RPMI8226 (cell line): ENCODE measurements at regions not wholly inside any gene's neighbourhood (a gene's known extent, or its start where the extent isn't known, plus 50 kb on each side); places are given as distances from the start of the nearest gene placed in this dataset.
"Not testable (repeated sequence)": the region's sequence is repeated elsewhere in the genome, so short reads cannot be mapped to it uniquely, and the experiment has no call there.

Source experiments
- DNase-seq: peaks from one replicate; pipeline ENCODE4 v3.0.0-alpha.2; 2015

- DNase-seq: no peak
Measured at GRCh38 chr1:88327391-88328267, 356.4 kb upstream of the PKN2 start.

GRCh38 chr1:88330201-88330600, 353.9 kb upstream of the PKN2 start:
- DNase-seq: no peak

- DNase-seq: no peak
Measured at GRCh38 chr1:88333086-88333695, 350.9 kb upstream of the PKN2 start.

DNA sequence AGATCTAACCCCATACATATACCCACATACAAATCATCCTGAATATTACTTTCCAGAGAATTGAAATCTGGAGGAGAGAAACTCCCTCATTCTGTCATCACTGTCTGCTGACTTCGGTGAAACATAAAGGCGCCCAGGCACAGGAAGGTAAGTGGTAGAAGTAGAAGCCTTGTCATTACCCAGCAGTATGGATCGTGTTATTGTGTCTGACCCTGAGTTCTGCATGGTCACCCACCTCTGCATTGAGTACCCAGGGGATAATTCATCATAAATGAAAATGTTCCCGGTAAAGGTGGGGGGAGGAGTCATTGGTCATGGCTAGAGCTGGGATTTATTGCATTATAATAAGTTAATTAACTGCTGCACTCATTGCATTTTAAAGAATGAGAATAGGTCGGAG, 342.6 kb upstream of the PKN2 start:
- no peak for DNase-seq

DNA sequence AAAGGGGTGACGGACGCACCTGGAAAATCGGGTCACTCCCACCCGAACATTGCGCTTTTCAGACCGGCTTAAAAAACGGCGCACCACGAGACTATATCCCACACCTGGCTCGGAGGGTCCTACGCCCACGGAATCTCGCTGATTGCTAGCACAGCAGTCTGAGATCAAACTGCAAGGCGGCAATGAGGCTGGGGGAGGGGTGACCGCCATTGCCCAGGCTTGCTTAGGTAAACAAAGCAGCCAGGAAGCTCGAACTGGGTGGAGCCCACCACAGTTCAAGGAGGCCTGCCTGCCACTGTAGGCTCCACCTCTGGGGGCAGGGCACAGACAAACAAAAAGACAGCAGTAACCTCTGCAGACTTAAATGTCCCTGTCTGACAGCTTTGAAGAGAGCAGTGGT, 342.0 kb upstream of the PKN2 start:
- DNase-seq: not testable (repeated sequence)

DNA sequence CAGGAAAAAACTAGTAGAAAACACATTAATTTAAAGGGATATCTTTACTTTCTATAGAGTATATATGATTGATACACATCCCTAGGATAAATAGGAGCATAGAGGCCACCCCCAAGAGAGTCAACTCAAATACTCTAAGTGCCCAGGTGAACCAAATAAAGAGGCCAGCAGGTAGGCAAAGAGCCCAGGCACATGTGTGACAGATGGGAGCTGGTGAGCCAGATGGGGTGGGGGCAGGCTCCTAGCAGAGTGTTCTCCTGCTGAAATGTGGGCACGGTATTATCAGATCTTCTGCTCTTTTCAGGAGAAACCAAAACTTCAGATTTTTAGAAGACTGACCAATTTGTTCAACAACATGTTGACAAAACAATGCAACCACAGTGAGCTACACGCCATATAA, 333.4 kb upstream of the PKN2 start:
- no peak for DNase-seq

DNA sequence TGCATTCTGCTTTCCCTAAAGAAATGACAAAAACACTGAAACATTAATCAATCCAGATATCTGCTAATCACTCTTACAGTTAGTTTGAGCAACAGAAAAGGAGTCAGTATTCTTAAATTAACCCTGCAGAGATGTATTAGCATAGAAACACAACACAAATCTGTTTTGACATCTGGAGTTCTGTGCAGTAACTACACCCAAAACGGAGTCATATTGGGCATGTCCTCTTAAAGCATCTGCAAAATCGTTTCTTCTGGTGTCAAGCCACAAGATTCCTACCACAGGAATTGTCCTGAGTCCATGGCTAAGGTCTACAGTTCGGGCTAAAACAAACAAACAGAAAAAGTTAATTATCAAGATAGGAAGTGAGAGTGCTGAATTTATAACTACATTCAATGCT, 332.1 kb upstream of the PKN2 start:
- DNase-seq: no peak

DNA sequence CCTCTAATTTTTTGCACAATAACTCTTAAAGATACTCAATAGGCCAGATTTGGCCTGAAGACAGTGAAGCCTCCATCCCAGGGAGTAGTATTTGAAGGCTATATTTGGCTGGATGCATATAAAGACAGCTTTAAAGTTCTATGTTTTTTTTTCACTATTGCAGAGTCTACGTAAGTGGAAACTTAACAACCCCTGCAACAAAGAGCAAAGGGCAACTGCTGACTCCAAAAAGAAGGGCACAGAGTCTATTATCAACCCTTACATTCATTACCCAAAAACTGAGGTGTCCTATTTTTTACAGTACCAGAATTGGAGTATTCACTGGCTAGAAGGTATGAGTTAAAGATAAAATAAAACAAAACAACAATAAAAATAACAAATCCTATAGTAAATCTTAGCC, 329.8 kb upstream of the PKN2 start:
- no peak for DNase-seq

DNA sequence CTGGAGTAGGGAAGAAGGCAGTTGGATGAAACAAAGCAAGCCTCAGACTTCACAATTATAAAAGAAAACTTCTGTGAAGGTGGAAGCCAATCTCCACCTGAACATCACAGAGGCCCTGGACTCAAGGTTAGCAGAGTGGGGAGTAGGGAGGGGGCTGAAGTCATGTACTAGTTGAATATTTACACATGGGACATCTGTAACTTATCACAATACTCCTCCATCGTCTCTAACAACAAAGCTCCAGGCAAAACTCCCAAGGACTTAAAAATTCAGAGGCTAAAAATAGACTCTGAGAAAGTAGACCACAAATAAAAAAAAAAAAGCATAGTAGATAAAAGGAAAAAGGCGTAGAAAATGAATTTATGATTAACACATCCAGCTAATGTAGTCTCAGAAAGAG, 326.3 kb upstream of the PKN2 start:
- no peak for DNase-seq

DNA sequence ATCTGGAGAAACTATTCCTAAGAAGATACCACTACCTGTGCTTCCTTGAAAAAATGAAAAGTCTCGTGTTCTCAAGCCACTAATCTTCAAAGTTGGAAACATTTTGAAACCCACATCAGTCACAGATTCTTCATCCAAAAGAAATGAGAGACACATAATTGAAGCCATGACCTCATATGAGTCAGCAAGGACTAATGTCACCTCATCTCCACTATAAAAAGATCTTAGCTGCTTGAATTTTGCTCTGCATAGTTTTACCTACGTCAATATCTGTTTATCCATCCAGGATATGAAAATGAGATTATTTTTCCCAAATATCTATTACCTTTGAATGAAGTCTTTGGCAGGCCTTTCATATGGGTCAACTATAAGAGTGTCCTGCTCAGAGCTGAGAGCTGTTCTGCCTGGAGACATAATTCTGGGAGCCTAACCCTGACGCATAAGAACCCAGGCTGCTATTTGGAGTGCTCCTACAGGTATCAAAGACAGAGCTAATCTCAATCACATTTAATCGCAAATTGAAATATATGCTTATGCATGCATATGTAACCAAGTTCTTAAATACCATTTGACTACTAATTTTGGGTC, 312.5 kb upstream of the PKN2 start:
- no peak for DNase-seq

- DNase-seq: no peak
Measured at GRCh38 chr1:88375977-88376376, 308.1 kb upstream of the PKN2 start.

GRCh38 chr1:88376421-88376820, 307.7 kb upstream of the PKN2 start:
- DNase-seq: no peak

GRCh38 chr1:88378560-88378959, 305.5 kb upstream of the PKN2 start:
- no peak for DNase-seq

DNA sequence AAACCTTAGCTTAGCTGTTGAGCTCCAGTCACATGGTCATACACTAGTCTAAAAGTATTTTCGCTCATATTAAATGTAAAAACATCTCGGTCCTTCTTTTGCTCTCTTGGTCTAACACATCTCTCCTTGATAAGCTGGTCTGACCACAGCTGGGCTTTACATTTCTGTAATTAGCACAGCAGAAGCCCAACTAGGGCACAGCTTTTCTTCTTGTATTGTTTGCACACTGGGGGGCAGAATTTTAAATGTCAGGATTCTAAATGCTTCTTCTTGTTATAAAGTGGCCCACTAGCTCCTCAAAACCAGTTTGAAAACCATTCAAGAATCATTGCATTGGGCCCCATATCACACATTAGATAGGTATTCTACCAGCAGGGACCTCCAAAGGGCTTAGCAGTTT, 289.1 kb upstream of the PKN2 start:
- DNase-seq: no peak

- no peak for DNase-seq
Measured at GRCh38 chr1:88398338-88398737, 285.7 kb upstream of the PKN2 start.

DNA sequence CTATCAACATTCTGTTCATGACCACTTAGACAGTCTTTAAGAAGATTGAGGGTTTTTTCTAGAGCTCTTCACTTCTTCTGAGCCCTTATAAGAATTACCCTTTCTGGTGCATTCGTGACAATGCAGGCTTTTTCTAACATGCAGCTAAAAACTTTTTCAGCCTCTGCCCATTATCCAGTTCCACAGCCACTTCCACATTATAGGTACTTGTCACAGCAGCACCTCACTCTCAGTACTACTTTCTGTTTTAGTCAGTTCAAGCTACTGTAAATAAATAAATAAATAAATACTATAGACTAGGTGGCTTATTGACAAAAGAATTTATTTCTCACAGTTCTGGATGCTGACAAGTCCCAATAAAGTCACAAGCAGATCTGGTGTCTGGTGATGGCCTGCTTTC, 284.4 kb upstream of the PKN2 start:
- no peak for DNase-seq

DNA sequence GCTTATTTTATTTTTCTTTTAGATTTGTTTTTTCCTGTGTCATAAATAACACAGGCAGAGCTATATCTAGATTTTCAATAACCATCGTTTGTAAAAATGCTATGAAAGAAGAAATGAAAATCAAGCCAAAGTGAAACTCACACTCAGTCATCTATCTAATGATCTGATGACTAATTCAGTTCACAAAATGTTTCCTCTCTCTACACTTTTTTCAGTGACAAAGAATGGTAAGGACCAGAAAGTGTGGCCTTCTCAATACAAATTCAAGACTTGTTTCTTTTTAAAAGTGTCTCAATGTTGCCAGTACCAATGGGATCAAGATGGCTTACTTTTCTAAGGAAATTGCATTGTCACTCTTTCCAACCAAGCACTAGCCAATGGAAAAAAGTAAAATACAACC, 282.8 kb upstream of the PKN2 start:
- no peak for DNase-seq

DNA sequence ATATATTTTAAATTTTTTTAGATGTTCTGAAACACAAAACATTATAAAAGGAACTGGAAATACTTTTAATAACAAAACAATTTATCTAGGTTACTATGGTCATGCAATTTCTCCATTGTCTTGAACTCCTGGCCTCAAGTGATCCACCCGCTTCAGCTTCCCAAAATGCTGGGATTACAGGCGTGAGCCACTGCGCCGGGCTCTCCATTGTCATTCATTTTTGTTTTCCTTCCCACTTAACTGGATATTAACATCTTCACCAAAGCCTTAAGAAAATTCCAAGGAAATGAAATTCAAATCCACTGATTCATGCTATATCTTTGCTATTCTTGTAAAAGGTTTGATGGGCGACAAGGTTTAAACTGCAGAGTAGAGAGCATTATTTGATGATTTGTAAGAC, 279.5 kb upstream of the PKN2 start:
- DNase-seq: no peak

DNA sequence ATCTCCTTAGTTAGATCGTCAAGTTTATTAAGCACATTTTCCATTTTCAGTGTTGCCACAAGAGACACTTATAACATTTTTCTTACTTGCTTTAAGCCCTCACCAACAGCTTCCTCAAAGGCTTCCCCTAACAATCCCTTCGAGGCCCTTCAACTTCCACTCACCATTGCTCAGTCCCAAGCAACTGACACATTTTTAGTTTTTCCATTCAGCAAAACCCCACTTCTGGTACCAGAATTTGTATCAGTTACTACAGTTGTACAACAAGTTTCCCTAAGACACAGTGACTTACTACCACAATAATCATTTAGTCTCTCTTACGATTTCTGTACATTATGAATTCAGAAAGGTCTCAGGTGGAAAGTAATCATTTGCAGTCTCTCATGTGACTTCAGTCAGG, 276.8 kb upstream of the PKN2 start:
- no peak for DNase-seq

GRCh38 chr1:88421997-88422396, 262.1 kb upstream of the PKN2 start:
- DNase-seq: no peak

DNA sequence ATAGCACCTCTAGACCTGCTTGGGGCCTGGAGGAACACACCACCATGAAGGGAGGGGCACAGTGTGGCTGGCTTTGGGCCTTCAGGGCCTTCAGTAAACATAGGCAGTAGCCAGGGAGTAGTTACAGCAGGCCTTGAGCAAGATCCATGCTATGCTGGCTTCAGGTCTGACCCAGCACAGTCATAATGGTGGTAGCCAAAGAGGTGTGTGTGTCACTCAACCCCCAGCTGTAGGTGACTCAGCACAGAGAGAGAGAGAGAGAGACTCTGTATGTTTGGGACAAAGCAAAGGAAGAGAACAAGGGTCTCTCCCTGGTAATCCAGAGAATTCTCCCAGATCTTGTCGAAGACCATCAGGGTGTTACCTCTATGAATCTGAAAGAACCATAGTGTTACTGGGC, 250.5 kb upstream of the PKN2 start:
- DNase-seq: no peak

- DNase-seq: no peak
Measured at GRCh38 chr1:88434836-88435235, 249.2 kb upstream of the PKN2 start.

GRCh38 chr1:88441022-88441421, 243.1 kb upstream of the PKN2 start:
- no peak for DNase-seq

DNA sequence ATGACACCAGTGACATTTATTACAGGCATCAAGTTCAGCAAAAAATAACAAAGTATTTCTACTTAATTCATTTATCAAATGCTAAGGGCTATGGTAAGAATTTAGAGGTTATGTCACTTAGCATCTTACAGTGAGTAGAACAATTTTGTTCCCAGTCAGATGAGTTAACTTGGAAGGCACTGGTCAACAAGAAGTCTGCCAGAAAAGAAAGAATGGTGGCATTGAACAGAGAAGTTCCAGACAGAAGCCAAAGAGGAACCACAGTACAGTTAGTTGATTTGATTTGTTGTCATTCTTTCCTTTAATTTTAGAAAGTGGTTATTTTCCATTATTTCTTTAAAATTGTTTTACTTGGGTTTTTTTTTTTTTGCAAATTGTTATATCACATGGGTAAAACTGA, 232.2 kb upstream of the PKN2 start:
- no peak for DNase-seq
